Activated CD4-positive, alpha-beta memory T cell treated with anti-CD3 and anti-CD28 coated beads for 36 hours (primary cell): ENCODE measurements at regions not wholly inside any gene's neighbourhood (a gene's known extent, or its start where the extent isn't known, plus 50 kb on each side); places are given as distances from the start of the nearest gene placed in this dataset.

Experiments used
- CTCF ChIA-PET: fragments of 350-600 bp; sonication (Branson Sonifier 250); formaldehyde crosslinking; loops from one replicate; lab custom pipeline; 2021; ENCODE audit warnings: antibody characterized with exemption, inconsistent platforms; lab: Charles Lee
- POLR2A ChIA-PET: fragments of 350-600 bp; sonication (Branson Sonifier 250); formaldehyde crosslinking; loops from one replicate; lab custom pipeline; 2021; ENCODE audit warnings: antibody characterized with exemption; lab: Charles Lee
- DNase-seq: peaks from one replicate; pipeline ENCODE4 v3.0.0-alpha.2; 2020
- H3K27ac Mint-ChIP-seq: one replicate; pipeline ENCODE4 v1.8.0; 2021; ENCODE audit warnings: mixed read lengths
- H3K27me3 Mint-ChIP-seq: one replicate; pipeline ENCODE4 v1.8.0; 2021; ENCODE audit warnings: mixed read lengths
- H3K36me3 Mint-ChIP-seq: one replicate; pipeline ENCODE4 v1.8.0; 2021; ENCODE audit warnings: mixed read lengths
- H3K4me1 Mint-ChIP-seq: one replicate; pipeline ENCODE4 v1.8.0; 2021; ENCODE audit warnings: low read depth, mixed read lengths
- H3K4me3 Mint-ChIP-seq: one replicate; pipeline ENCODE4 v1.8.0; 2021; ENCODE audit warnings: mild to moderate bottlenecking, mixed read lengths
- H3K9me3 Mint-ChIP-seq: one replicate; pipeline ENCODE4 v1.8.0; 2021; ENCODE audit warnings: mixed read lengths
- intact Hi-C: fragments of 100-400 bp; cut with micrococcal nuclease; formaldehyde crosslinking; loops from one replicate; pipeline ENCODE4 v1.15.1; 2023

GRCh38 chr15:95096651-95097050 lies 865.3 kb downstream of the MCTP2 start:
- Mint-ChIP-seq H3K9me3 (no peaks in the 10 kb centered on the region), H3K4me3 (no peak overlapping the region), H3K36me3 (no peaks in the 10 kb centered on the region), H3K4me1 (no peaks in the 10 kb centered on the region), H3K27me3 (no peaks in the 10 kb centered on the region), H3K27ac (no peak overlapping the region)
- intact Hi-C loops: no loop called here
- ChIA-PET CTCF (no interaction called here), POLR2A (no interaction called here)
- DNase-seq: no peak

- intact Hi-C loops: no loop called here
- no peaks in the 10 kb centered on the region for H3K9me3 Mint-ChIP-seq
- H3K36me3 Mint-ChIP-seq: no peaks in the 10 kb centered on the region
- ChIA-PET CTCF (no interaction called here), POLR2A (no interaction called here)
- no peak overlapping the region for H3K4me3 Mint-ChIP-seq
- no peak overlapping the region for H3K27ac Mint-ChIP-seq
- H3K27me3 Mint-ChIP-seq: no peaks in the 10 kb centered on the region
- DNase-seq: no peak
- no peaks in the 10 kb centered on the region for H3K4me1 Mint-ChIP-seq
Observed at GRCh38 chr15:95097361-95097760, 866.0 kb downstream of the MCTP2 start.

GRCh38 chr15:95105229-95105628 lies 873.9 kb downstream of the MCTP2 start:
- no peaks in the 10 kb centered on the region for H3K4me1 Mint-ChIP-seq
- intact Hi-C loops: no loop called here

GRCh38 chr15:95106801-95107200 lies 875.4 kb downstream of the MCTP2 start:
- Mint-ChIP-seq H3K36me3 (no peaks in the 10 kb centered on the region), H3K9me3 (peaks cover 3% of the 10 kb centered on the region), H3K27me3 (no peaks in the 10 kb centered on the region), H3K4me3 (no peak overlapping the region), H3K4me1 (no peaks in the 10 kb centered on the region), H3K27ac (no peak overlapping the region)
- intact Hi-C loops: no loop called here
- DNase-seq: no peak
- POLR2A ChIA-PET: no interaction called here
- CTCF ChIA-PET: no interaction called here

More at GRCh38 chr15:95105229-95105628, 873.9 kb downstream of the MCTP2 start:
- CTCF ChIA-PET: no interaction called here
- no peaks in the 10 kb centered on the region for H3K36me3 Mint-ChIP-seq
- DNase-seq: no peak
- H3K27ac Mint-ChIP-seq: no peak overlapping the region
- peaks cover 3% of the 10 kb centered on the region for H3K9me3 Mint-ChIP-seq
- no peaks in the 10 kb centered on the region for H3K27me3 Mint-ChIP-seq
- no peak overlapping the region for H3K4me3 Mint-ChIP-seq
- POLR2A ChIA-PET: no interaction called here

GRCh38 chr15:95108673-95109072 lies 877.3 kb downstream of the MCTP2 start:
- H3K9me3 Mint-ChIP-seq: peaks cover 3% of the 10 kb centered on the region
- H3K4me3 Mint-ChIP-seq: no peak overlapping the region
- CTCF ChIA-PET: no interaction called here
- no peak overlapping the region for H3K27ac Mint-ChIP-seq
- intact Hi-C loops: no loop called here
- no peak for DNase-seq
- no peaks in the 10 kb centered on the region for H3K27me3 Mint-ChIP-seq
- H3K4me1 Mint-ChIP-seq: no peaks in the 10 kb centered on the region
- POLR2A ChIA-PET: no interaction called here
- H3K36me3 Mint-ChIP-seq: no peaks in the 10 kb centered on the region

GRCh38 chr15:95111969-95112368 lies 880.6 kb downstream of the MCTP2 start:
- no peak for DNase-seq
- no peak overlapping the region for H3K27ac Mint-ChIP-seq
- intact Hi-C loops: no loop called here
- no peaks in the 10 kb centered on the region for H3K4me1 Mint-ChIP-seq
- H3K27me3 Mint-ChIP-seq: no peaks in the 10 kb centered on the region
- H3K9me3 Mint-ChIP-seq: peaks cover 3% of the 10 kb centered on the region
- H3K4me3 Mint-ChIP-seq: no peak overlapping the region
- CTCF ChIA-PET: no interaction called here
- POLR2A ChIA-PET: no interaction called here
- H3K36me3 Mint-ChIP-seq: no peaks in the 10 kb centered on the region

GRCh38 chr15:95113041-95113440 lies 881.7 kb downstream of the MCTP2 start:
- Mint-ChIP-seq H3K9me3 (peaks cover 3% of the 10 kb centered on the region), H3K4me3 (no peak overlapping the region), H3K27ac (no peak overlapping the region), H3K27me3 (no peaks in the 10 kb centered on the region), H3K4me1 (no peaks in the 10 kb centered on the region), H3K36me3 (no peaks in the 10 kb centered on the region)
- ChIA-PET POLR2A (no interaction called here), CTCF (no interaction called here)
- DNase-seq: no peak
- intact Hi-C loops: no loop called here

- intact Hi-C loops: no loop called here
- H3K27me3 Mint-ChIP-seq: no peaks in the 10 kb centered on the region
- H3K27ac Mint-ChIP-seq: no peak overlapping the region
- no peaks in the 10 kb centered on the region for H3K4me1 Mint-ChIP-seq
- ChIA-PET CTCF (no interaction called here), POLR2A (no interaction called here)
- no peaks in the 10 kb centered on the region for H3K36me3 Mint-ChIP-seq
- H3K4me3 Mint-ChIP-seq: no peak overlapping the region
- H3K9me3 Mint-ChIP-seq: no peaks in the 10 kb centered on the region
- no peak for DNase-seq
Observed at GRCh38 chr15:95119041-95119610, 887.8 kb downstream of the MCTP2 start.

- Mint-ChIP-seq H3K4me1 (no peaks in the 10 kb centered on the region), H3K4me3 (no peak overlapping the region), H3K27me3 (no peaks in the 10 kb centered on the region), H3K36me3 (no peaks in the 10 kb centered on the region), H3K9me3 (no peaks in the 10 kb centered on the region), H3K27ac (no peak overlapping the region)
- intact Hi-C loops: no loop called here
- DNase-seq: no peak
- CTCF ChIA-PET: interaction anchor here (0.6 kb wide), 1 partner anchor 54 kb away, joined by 3 read pairs; no protein-coding TSS in a partner anchor
- POLR2A ChIA-PET: no interaction called here
Observed at GRCh38 chr15:95120595-95120994, 889.2 kb downstream of the MCTP2 start.

- Mint-ChIP-seq H3K4me3 (no peak overlapping the region), H3K27me3 (no peaks in the 10 kb centered on the region), H3K36me3 (no peaks in the 10 kb centered on the region), H3K4me1 (no peaks in the 10 kb centered on the region), H3K27ac (no peak overlapping the region), H3K9me3 (no peaks in the 10 kb centered on the region)
- DNase-seq: no peak
- intact Hi-C loops: no loop called here
- ChIA-PET POLR2A (no interaction called here), CTCF (no interaction called here)
Observed at GRCh38 chr15:95121191-95121590, 889.8 kb downstream of the MCTP2 start.

GRCh38 chr15:95125803-95126202 lies 894.4 kb downstream of the MCTP2 start:
- DNase-seq: no peak

GRCh38 chr15:95127356-95127755 lies 896.0 kb downstream of the MCTP2 start:
- CTCF ChIA-PET: no interaction called here

More at GRCh38 chr15:95125803-95126202, 894.4 kb downstream of the MCTP2 start:
- ChIA-PET POLR2A (no interaction called here), CTCF (no interaction called here)
- Mint-ChIP-seq H3K27ac (no peak overlapping the region), H3K4me3 (no peak overlapping the region), H3K4me1 (no peaks in the 10 kb centered on the region), H3K27me3 (no peaks in the 10 kb centered on the region), H3K9me3 (no peaks in the 10 kb centered on the region), H3K36me3 (no peaks in the 10 kb centered on the region)
- intact Hi-C loops: no loop called here

GRCh38 chr15:95129574-95129973 lies 898.2 kb downstream of the MCTP2 start:
- intact Hi-C loops: no loop called here
- H3K9me3 Mint-ChIP-seq: no peaks in the 10 kb centered on the region
- no peaks in the 10 kb centered on the region for H3K4me1 Mint-ChIP-seq
- H3K27me3 Mint-ChIP-seq: no peaks in the 10 kb centered on the region
- no peak overlapping the region for H3K4me3 Mint-ChIP-seq
- no peaks in the 10 kb centered on the region for H3K36me3 Mint-ChIP-seq
- ChIA-PET CTCF (no interaction called here), POLR2A (no interaction called here)
- H3K27ac Mint-ChIP-seq: no peak overlapping the region
- DNase-seq: no peak

More at GRCh38 chr15:95127356-95127755, 896.0 kb downstream of the MCTP2 start:
- Mint-ChIP-seq H3K36me3 (no peaks in the 10 kb centered on the region), H3K4me3 (no peak overlapping the region), H3K4me1 (no peaks in the 10 kb centered on the region), H3K27ac (no peak overlapping the region), H3K9me3 (no peaks in the 10 kb centered on the region), H3K27me3 (no peaks in the 10 kb centered on the region)
- intact Hi-C loops: no loop called here
- no peak for DNase-seq
- POLR2A ChIA-PET: no interaction called here
